PC-9 (cell line): ENCODE measurements at regions not wholly inside any gene's neighbourhood (a gene's known extent, or its start where the extent isn't known, plus 50 kb on each side); places are given as distances from the start of the nearest gene placed in this dataset.

ENCODE experiments used
- BruUV-seq: library from RNA; stranded (reverse); fragments of 400-500 nt; replicated peaks from 2 replicates; lab custom pipeline; 2021; lab: Mats Ljungman, UMichigan
- CTCF ChIA-PET: fragments of 300-600 bp; sonication (Branson Sonifier 250); formaldehyde crosslinking; loops from one replicate; lab custom pipeline; 2022; ENCODE audit warnings: antibody characterized with exemption; lab: Charles Lee
- POLR2A ChIA-PET: fragments of 300-600 bp; sonication (Branson Sonifier 250); formaldehyde crosslinking; loops from one replicate; lab custom pipeline; 2022; ENCODE audit warnings: antibody characterized with exemption; ENCODE audit not compliant: unreplicated experiment; lab: Charles Lee
- DNase-seq, 2 experiments: peaks; one replicate each; pipeline versions ENCODE4 v3.0.0 to v3.0.0-alpha.2; 2015 to 2022; ENCODE audit warnings: mixed read lengths in 1 of 2
- H2AFZ ChIP-seq: fragments of 200-600 bp; sonication (generic); 2 replicates; pipeline ENCODE4 v1.8.1; 2017; ENCODE audit warnings: antibody characterized with exemption
- H3F3A ChIP-seq: fragments of 200-600 bp; sonication (generic); 2 replicates; pipeline ENCODE4 v1.8.1; 2017; ENCODE audit warnings: antibody characterized with exemption, mild to moderate bottlenecking, low read depth; ENCODE audit not compliant: insufficient read depth
- H3K27ac ChIP-seq: fragments of 200-600 bp; sonication (generic); 2 replicates; pipeline ENCODE4 v1.6.1; 2016; ENCODE audit warnings: mixed run types
- H3K27me3 ChIP-seq: fragments of 200-600 bp; sonication (generic); 2 replicates; pipeline ENCODE4 v1.6.1; 2016; ENCODE audit warnings: low read depth, mixed run types; ENCODE audit not compliant: insufficient read depth
- H3K36me3 ChIP-seq: fragments of 200-600 bp; sonication (generic); 2 replicates; pipeline ENCODE4 v1.6.1; 2016; ENCODE audit warnings: low read depth, mixed run types
- H3K4me1 ChIP-seq: fragments of 200-600 bp; sonication (generic); replicated peaks from 2 replicates; pipeline ENCODE4 v1.6.1; 2016; ENCODE audit warnings: mixed run types; ENCODE audit not compliant: insufficient read depth
- H3K4me2 ChIP-seq: fragments of 200-600 bp; sonication (generic); 2 replicates; pipeline ENCODE4 v1.6.1; 2017; ENCODE audit warnings: mixed run types
- H3K4me3 ChIP-seq: fragments of 200-600 bp; sonication (generic); 2 replicates; pipeline ENCODE4 v1.6.1; 2016; ENCODE audit warnings: mixed run types
- H3K79me2 ChIP-seq: fragments of 200-600 bp; sonication (generic); 2 replicates; pipeline ENCODE4 v1.6.1; 2017; ENCODE audit warnings: low read depth, mixed run types
- H3K9me2 ChIP-seq: fragments of 200-600 bp; sonication (generic); 2 replicates; pipeline ENCODE4 v1.8.1; 2017; ENCODE audit warnings: mild to moderate bottlenecking; ENCODE audit not compliant: insufficient read depth
- H3K9me3 ChIP-seq: fragments of 200-600 bp; sonication (generic); 2 replicates; pipeline ENCODE4 v1.8.1; 2016; ENCODE audit warnings: low read depth; ENCODE audit not compliant: insufficient read depth
- H4K20me1 ChIP-seq: fragments of 200-600 bp; sonication (generic); 2 replicates; pipeline ENCODE4 v1.8.1; 2017; ENCODE audit not compliant: insufficient read depth
- CTCF ChIP-seq: fragments of 200-600 bp; sonication (generic); conservative IDR thresholded peaks from 2 replicates; pipeline ENCODE4 v1.6.1; 2017; ENCODE audit warnings: mixed run types, antibody characterized with exemption, mild to moderate bottlenecking, moderate library complexity
- EZH2 ChIP-seq: fragments of 200-600 bp; sonication (generic); IDR thresholded peaks from 2 replicates; pipeline ENCODE4 v1.8.0; 2017; ENCODE audit warnings: antibody characterized with exemption, low read depth
- intact Hi-C: fragments of 100-400 bp; cut with micrococcal nuclease; formaldehyde crosslinking; loops from one replicate; pipeline ENCODE4 v1.10.0; 2022; ENCODE audit not compliant: unreplicated experiment

GRCh38 chr9:18327121-18327520, 146.8 kb upstream of the ADAMTSL1 start:
- no peak overlapping the region for H3K4me3 ChIP-seq
- no peaks in the 10 kb centered on the region for H3K27me3 ChIP-seq
- H3K79me2 ChIP-seq: no peaks in the 10 kb centered on the region
- no TSS peak for BruUV-seq
- DNase-seq: no peak
- no peaks in the 10 kb centered on the region for H3K4me1 ChIP-seq
- CTCF ChIA-PET: no interaction called here
- no peak overlapping the region; the same call in 1 of the 2 replicates for H3K4me2 ChIP-seq
- no peaks in the 10 kb centered on the region for H4K20me1 ChIP-seq
- intact Hi-C loops: no loop called here
- H3K9me3 ChIP-seq: no peaks in the 10 kb centered on the region; the same call in 1 of the 2 replicates
- POLR2A ChIA-PET: no interaction called here
- no peak overlapping the region for H3K27ac ChIP-seq
- TF ChIP-seq EZH2 (no peak), CTCF (no peak)
- H3K36me3 ChIP-seq: no peaks in the 10 kb centered on the region
- no peak overlapping the region for H2AFZ ChIP-seq
- H3K9me2 ChIP-seq: no peaks in the 10 kb centered on the region
- H3F3A ChIP-seq: no peaks in the 10 kb centered on the region

GRCh38 chr9:18330401-18331309, 143.3 kb upstream of the ADAMTSL1 start:
- H3F3A ChIP-seq: no peaks in the 10 kb centered on the region
- H3K79me2 ChIP-seq: no peaks in the 10 kb centered on the region
- BruUV-seq: no TSS peak
- H3K36me3 ChIP-seq: no peaks in the 10 kb centered on the region
- no peaks in the 10 kb centered on the region for H3K9me2 ChIP-seq
- H2AFZ ChIP-seq: no peak overlapping the region
- CTCF ChIA-PET: no interaction called here
- no peak overlapping the region for H3K4me2 ChIP-seq
- DNase-seq: no peak
- H3K27me3 ChIP-seq: no peaks in the 10 kb centered on the region
- POLR2A ChIA-PET: no interaction called here
- no peak overlapping the region for H3K4me3 ChIP-seq
- H4K20me1 ChIP-seq: no peaks in the 10 kb centered on the region
- no peaks in the 10 kb centered on the region for H3K9me3 ChIP-seq
- intact Hi-C loops: no loop called here
- TF ChIP-seq EZH2: no peak
- no peak for TF ChIP-seq CTCF
- no peak overlapping the region for H3K27ac ChIP-seq
- H3K4me1 ChIP-seq: no peaks in the 10 kb centered on the region

GRCh38 chr9:18331310-18331684, 142.7 kb upstream of the ADAMTSL1 start:
- POLR2A ChIA-PET: no interaction called here
- H3K9me3 ChIP-seq: no peaks in the 10 kb centered on the region
- no peaks in the 10 kb centered on the region for H3K9me2 ChIP-seq
- DNase-seq: no peak
- no peaks in the 10 kb centered on the region for H3K79me2 ChIP-seq
- TF ChIP-seq CTCF (no peak), EZH2 (no peak)
- no peak overlapping the region for H2AFZ ChIP-seq
- H4K20me1 ChIP-seq: no peaks in the 10 kb centered on the region
- H3K4me3 ChIP-seq: no peak overlapping the region
- intact Hi-C loops: no loop called here
- BruUV-seq: no TSS peak
- no peak overlapping the region for H3K27ac ChIP-seq
- H3K36me3 ChIP-seq: no peaks in the 10 kb centered on the region
- H3K4me1 ChIP-seq: no peaks in the 10 kb centered on the region
- CTCF ChIA-PET: no interaction called here
- H3K27me3 ChIP-seq: no peaks in the 10 kb centered on the region
- H3K4me2 ChIP-seq: no peak overlapping the region
- no peaks in the 10 kb centered on the region for H3F3A ChIP-seq
